ENCODE measurements at regions not wholly inside any gene's neighbourhood (a gene's known extent, or its start where the extent isn't known, plus 50 kb on each side); places are given as distances from the start of the nearest gene placed in this dataset.

DNA sequence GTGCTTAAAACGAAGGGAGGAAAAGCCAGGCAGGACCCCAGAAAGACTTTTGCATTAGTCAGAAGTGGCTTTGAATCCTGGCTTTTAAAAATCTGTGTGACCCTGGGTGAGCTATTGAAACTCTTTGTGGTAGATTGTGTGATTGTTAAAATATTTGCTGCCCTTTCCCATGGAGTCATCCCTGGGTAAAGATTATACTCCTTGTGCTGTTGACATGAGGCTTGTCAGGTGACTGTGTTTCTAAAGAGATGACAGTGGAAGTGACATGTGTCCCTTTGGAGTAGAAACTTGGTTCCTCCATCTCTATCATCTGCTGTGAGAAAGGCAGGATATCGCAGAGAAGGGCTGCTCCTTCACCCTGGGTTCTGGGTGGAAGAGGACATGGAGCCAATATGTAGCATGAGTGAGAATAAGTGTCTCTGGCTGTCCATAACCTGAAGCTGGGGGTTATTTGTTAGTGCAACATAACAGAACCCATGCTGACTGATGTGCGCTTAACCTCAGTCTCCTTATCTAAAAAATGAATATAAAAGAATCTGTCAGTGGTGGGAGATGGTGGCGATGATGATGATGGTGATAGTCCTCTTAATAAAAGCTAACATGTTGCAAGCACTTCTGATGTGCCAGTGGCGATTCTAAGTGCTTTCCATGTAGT lies 187.6 kb downstream of the RHOU start:
- Histone ChIP-seq H2AFZ (ENCODE audit: low read depth, low read length) (no peak overlapping the region), H3K4me1 (ENCODE audit: low read length) (peaks cover 1% of the 10 kb centered on the region), H3K79me2 (ENCODE audit: low read length) (no peaks in the 10 kb centered on the region), H3K27me3 (ENCODE audit: low read depth, low read length) (peaks cover 29% of the 10 kb centered on the region), H3K4me2 (ENCODE audit: low read length) (no peak overlapping the region), H3K36me3 (replicated peaks; ENCODE audit: low read depth, low read length) (no peaks in the 10 kb centered on the region), H4K20me1 (ENCODE audit: insufficient read depth, low read length) (no peaks in the 10 kb centered on the region), H3K27ac (ENCODE audit: low read length) (no peak overlapping the region), H3K9me3 (ENCODE audit: insufficient read depth, low read length) (no peaks in the 10 kb centered on the region), H3K9ac (ENCODE audit: low read length) (no peak overlapping the region), H3K4me3 (ENCODE audit: low read length) (no peak overlapping the region)
- TF ChIP-seq EZH2phosphoT487 (IDR thresholded peaks at IDR 0.05; ENCODE audit: low read depth): no peak
- TF ChIP-seq, protein P1, sequence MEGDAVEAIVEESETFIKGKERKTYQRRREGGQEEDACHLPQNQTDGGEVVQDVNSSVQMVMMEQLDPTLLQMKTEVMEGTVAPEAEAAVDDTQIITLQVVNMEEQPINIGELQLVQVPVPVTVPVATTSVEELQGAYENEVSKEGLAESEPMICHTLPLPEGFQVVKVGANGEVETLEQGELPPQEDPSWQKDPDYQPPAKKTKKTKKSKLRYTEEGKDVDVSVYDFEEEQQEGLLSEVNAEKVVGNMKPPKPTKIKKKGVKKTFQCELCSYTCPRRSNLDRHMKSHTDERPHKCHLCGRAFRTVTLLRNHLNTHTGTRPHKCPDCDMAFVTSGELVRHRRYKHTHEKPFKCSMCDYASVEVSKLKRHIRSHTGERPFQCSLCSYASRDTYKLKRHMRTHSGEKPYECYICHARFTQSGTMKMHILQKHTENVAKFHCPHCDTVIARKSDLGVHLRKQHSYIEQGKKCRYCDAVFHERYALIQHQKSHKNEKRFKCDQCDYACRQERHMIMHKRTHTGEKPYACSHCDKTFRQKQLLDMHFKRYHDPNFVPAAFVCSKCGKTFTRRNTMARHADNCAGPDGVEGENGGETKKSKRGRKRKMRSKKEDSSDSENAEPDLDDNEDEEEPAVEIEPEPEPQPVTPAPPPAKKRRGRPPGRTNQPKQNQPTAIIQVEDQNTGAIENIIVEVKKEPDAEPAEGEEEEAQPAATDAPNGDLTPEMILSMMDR (IDR thresholded peaks at IDR 0.05; ENCODE audit: low read depth, low read length): no peak

- no peaks in the 10 kb centered on the region for H3K9me3 ChIP-seq (ENCODE audit: insufficient read depth, low read length)
- no peaks in the 10 kb centered on the region for H3K36me3 ChIP-seq (replicated peaks; ENCODE audit: low read depth, low read length)
- H3K4me3 ChIP-seq (ENCODE audit: low read length): no peak overlapping the region
- peaks cover 14% of the 10 kb centered on the region for H3K4me1 ChIP-seq (ENCODE audit: low read length)
- H3K27me3 ChIP-seq (ENCODE audit: low read depth, low read length): peaks cover 29% of the 10 kb centered on the region
- H3K4me2 ChIP-seq (ENCODE audit: low read length): no peak overlapping the region
- H3K79me2 ChIP-seq (ENCODE audit: low read length): no peaks in the 10 kb centered on the region
- no peaks in the 10 kb centered on the region for H4K20me1 ChIP-seq (ENCODE audit: insufficient read depth, low read length)
- no peak overlapping the region for H3K27ac ChIP-seq (ENCODE audit: low read length)
- H3K9ac ChIP-seq (ENCODE audit: low read length): no peak overlapping the region
- no peak overlapping the region for H2AFZ ChIP-seq (ENCODE audit: low read depth, low read length)
- TF ChIP-seq, protein P1 (IDR thresholded peaks at IDR 0.05; ENCODE audit: low read depth, low read length): no peak
- TF ChIP-seq EZH2phosphoT487 (IDR thresholded peaks at IDR 0.05; ENCODE audit: low read depth): no peak
Measured at GRCh38 chr1:228923973-228924686, 188.9 kb downstream of the RHOU start.

GRCh38 chr1:228925691-228926090 lies 190.4 kb downstream of the RHOU start:
- Histone ChIP-seq H3K4me1 (ENCODE audit: low read length) (peaks cover 14% of the 10 kb centered on the region), H4K20me1 (ENCODE audit: insufficient read depth, low read length) (no peaks in the 10 kb centered on the region), H3K9me3 (ENCODE audit: insufficient read depth, low read length) (no peaks in the 10 kb centered on the region), H3K27ac (ENCODE audit: low read length) (no peak overlapping the region), H3K9ac (ENCODE audit: low read length) (no peak overlapping the region), H3K4me2 (ENCODE audit: low read length) (no peak overlapping the region), H3K36me3 (replicated peaks; ENCODE audit: low read depth, low read length) (no peaks in the 10 kb centered on the region), H2AFZ (ENCODE audit: low read depth, low read length) (no peak overlapping the region), H3K79me2 (ENCODE audit: low read length) (no peaks in the 10 kb centered on the region), H3K4me3 (ENCODE audit: low read length) (no peak overlapping the region), H3K27me3 (ENCODE audit: low read depth, low read length) (peaks cover 44% of the 10 kb centered on the region)
- TF ChIP-seq EZH2phosphoT487 (IDR thresholded peaks at IDR 0.05; ENCODE audit: low read depth): no peak
- TF ChIP-seq, protein P1 (IDR thresholded peaks at IDR 0.05; ENCODE audit: low read depth, low read length): no peak

GRCh38 chr1:228927421-228927820 lies 192.1 kb downstream of the RHOU start:
- no peaks in the 10 kb centered on the region for H4K20me1 ChIP-seq (ENCODE audit: insufficient read depth, low read length)
- no peaks in the 10 kb centered on the region for H3K9me3 ChIP-seq (ENCODE audit: insufficient read depth, low read length)
- H3K4me3 ChIP-seq (ENCODE audit: low read length): no peak overlapping the region
- peaks cover 14% of the 10 kb centered on the region for H3K4me1 ChIP-seq (ENCODE audit: low read length)
- H3K79me2 ChIP-seq (ENCODE audit: low read length): no peaks in the 10 kb centered on the region
- no peak for TF ChIP-seq EZH2phosphoT487 (IDR thresholded peaks at IDR 0.05; ENCODE audit: low read depth)
- TF ChIP-seq, protein P1 (IDR thresholded peaks at IDR 0.05; ENCODE audit: low read depth, low read length): no peak
- peaks cover 58% of the 10 kb centered on the region for H3K27me3 ChIP-seq (ENCODE audit: low read depth, low read length)
- H3K9ac ChIP-seq (ENCODE audit: low read length): no peak overlapping the region
- H3K36me3 ChIP-seq (replicated peaks; ENCODE audit: low read depth, low read length): no peaks in the 10 kb centered on the region
- no peak overlapping the region for H3K4me2 ChIP-seq (ENCODE audit: low read length)
- H2AFZ ChIP-seq (ENCODE audit: low read depth, low read length): no peak overlapping the region
- H3K27ac ChIP-seq (ENCODE audit: low read length): no peak overlapping the region

All from OCI-LY3 (cell line).